Activated CD4-positive, alpha-beta T cell treated with anti-CD3 and anti-CD28 coated beads, Interleukin-2, amount 50 U/mL, for 1 hour (primary cell): ENCODE measurements at regions not wholly inside any gene's neighbourhood (a gene's known extent, or its start where the extent isn't known, plus 50 kb on each side); places are given as distances from the start of the nearest gene placed in this dataset.

Source experiments
- DNase-seq: peaks from one replicate; pipeline ENCODE4 v3.0.0-alpha.2; 2020

GRCh38 chr1:188364927-188365449, 1536.2 kb downstream of the PLA2G4A start:
- no peak for DNase-seq

- no peak for DNase-seq
Observed at GRCh38 chr1:188365874-188366273, 1537.1 kb downstream of the PLA2G4A start.

GRCh38 chr1:188367661-188368060, 1538.9 kb downstream of the PLA2G4A start:
- DNase-seq = no peak

- DNase-seq = no peak
Observed at GRCh38 chr1:188371295-188371806, 1542.6 kb downstream of the PLA2G4A start.

GRCh38 chr1:188372821-188373220, 1544.1 kb downstream of the PLA2G4A start:
- no peak for DNase-seq

- DNase-seq = no peak
Observed at GRCh38 chr1:188382851-188383250, 1554.1 kb downstream of the PLA2G4A start.

- no peak for DNase-seq
Observed at GRCh38 chr1:188386161-188386560, 1557.4 kb downstream of the PLA2G4A start.

GRCh38 chr1:188386666-188387065, 1557.9 kb downstream of the PLA2G4A start:
- no peak for DNase-seq

GRCh38 chr1:188394677-188395076, 1565.9 kb downstream of the PLA2G4A start:
- DNase-seq = no peak

GRCh38 chr1:188397521-188397920, 1568.8 kb downstream of the PLA2G4A start:
- no peak for DNase-seq

GRCh38 chr1:188402986-188403385, 1574.2 kb downstream of the PLA2G4A start:
- DNase-seq = no peak

GRCh38 chr1:188406636-188407035, 1577.9 kb downstream of the PLA2G4A start:
- no peak for DNase-seq

- no peak for DNase-seq
Observed at GRCh38 chr1:188420177-188420576, 1591.4 kb downstream of the PLA2G4A start.

- DNase-seq = no peak
Observed at GRCh38 chr1:188423073-188423472, 1594.3 kb downstream of the PLA2G4A start.

- no peak for DNase-seq
Observed at GRCh38 chr1:188424176-188424575, 1595.4 kb downstream of the PLA2G4A start.

- DNase-seq = no peak
Observed at GRCh38 chr1:188425687-188426086, 1596.9 kb downstream of the PLA2G4A start.

- no peak for DNase-seq
Observed at GRCh38 chr1:188426561-188426960, 1597.8 kb downstream of the PLA2G4A start.

GRCh38 chr1:188427642-188428041, 1598.9 kb downstream of the PLA2G4A start:
- DNase-seq = no peak

- DNase-seq = no peak
Observed at GRCh38 chr1:188429386-188429785, 1600.6 kb downstream of the PLA2G4A start.

- DNase-seq = no peak
Observed at GRCh38 chr1:188432427-188432826, 1603.7 kb downstream of the PLA2G4A start.

- DNase-seq = no peak
Observed at GRCh38 chr1:188433425-188433824, 1604.7 kb downstream of the PLA2G4A start.

GRCh38 chr1:188444526-188444925, 1615.8 kb downstream of the PLA2G4A start:
- DNase-seq = no peak

GRCh38 chr1:188462837-188463236, 1634.1 kb downstream of the PLA2G4A start:
- DNase-seq = no peak

GRCh38 chr1:188463919-188464318, 1635.2 kb downstream of the PLA2G4A start:
- DNase-seq = no peak

GRCh38 chr1:188466539-188466938, 1637.8 kb downstream of the PLA2G4A start:
- no peak for DNase-seq
